ENCODE measurements at regions not wholly inside any gene's neighbourhood (a gene's known extent, or its start where the extent isn't known, plus 50 kb on each side); places are given as distances from the start of the nearest gene placed in this dataset.

- TF ChIP-seq, protein P1, sequence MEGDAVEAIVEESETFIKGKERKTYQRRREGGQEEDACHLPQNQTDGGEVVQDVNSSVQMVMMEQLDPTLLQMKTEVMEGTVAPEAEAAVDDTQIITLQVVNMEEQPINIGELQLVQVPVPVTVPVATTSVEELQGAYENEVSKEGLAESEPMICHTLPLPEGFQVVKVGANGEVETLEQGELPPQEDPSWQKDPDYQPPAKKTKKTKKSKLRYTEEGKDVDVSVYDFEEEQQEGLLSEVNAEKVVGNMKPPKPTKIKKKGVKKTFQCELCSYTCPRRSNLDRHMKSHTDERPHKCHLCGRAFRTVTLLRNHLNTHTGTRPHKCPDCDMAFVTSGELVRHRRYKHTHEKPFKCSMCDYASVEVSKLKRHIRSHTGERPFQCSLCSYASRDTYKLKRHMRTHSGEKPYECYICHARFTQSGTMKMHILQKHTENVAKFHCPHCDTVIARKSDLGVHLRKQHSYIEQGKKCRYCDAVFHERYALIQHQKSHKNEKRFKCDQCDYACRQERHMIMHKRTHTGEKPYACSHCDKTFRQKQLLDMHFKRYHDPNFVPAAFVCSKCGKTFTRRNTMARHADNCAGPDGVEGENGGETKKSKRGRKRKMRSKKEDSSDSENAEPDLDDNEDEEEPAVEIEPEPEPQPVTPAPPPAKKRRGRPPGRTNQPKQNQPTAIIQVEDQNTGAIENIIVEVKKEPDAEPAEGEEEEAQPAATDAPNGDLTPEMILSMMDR (IDR thresholded peaks at IDR 0.05; ENCODE audit: borderline replicate concordance, extremely low read depth, low read length, poor library complexity, severe bottlenecking): no peak
- TF ChIP-seq EZH2 (IDR thresholded peaks at IDR 0.05; ENCODE audit: borderline replicate concordance, low read depth, low read length, severe bottlenecking): no peak
These were observed 183.4 kb downstream of the NFKBIZ start for GRCh38 chr3:102032491-102033383.

All from DND-41 (cell line).